ENCODE measurements at regions not wholly inside any gene's neighbourhood (a gene's known extent, or its start where the extent isn't known, plus 50 kb on each side); places are given as distances from the start of the nearest gene placed in this dataset.
A peak's percentile ranks its signal among the peaks of the same experiment; 100 is the strongest.

- no peak for ATAC-seq
- peaks cover 0 to 22% of the 10 kb centered on the region in 2 donors for H3K9me3 ChIP-seq
- peak in 1 of 4 donors; percentile 10 for DNase-seq
- intact Hi-C loops (cut with DNase I), result no loop called here
- H3K36me3 ChIP-seq, result no peaks in the 10 kb centered on the region
- no peak for TF ChIP-seq CTCF (IDR thresholded peaks at IDR 0.05)
- no peak overlapping the region for H3K4me3 ChIP-seq
- H3K27ac ChIP-seq, result no peak overlapping the region
- H3K4me1 ChIP-seq, result no peaks in the 10 kb centered on the region
- H3K27me3 ChIP-seq, result no peaks in the 10 kb centered on the region
These were observed 679.7 kb upstream of the SEMA3D start for GRCh38 chr7:85866540-85866939.

DNA sequence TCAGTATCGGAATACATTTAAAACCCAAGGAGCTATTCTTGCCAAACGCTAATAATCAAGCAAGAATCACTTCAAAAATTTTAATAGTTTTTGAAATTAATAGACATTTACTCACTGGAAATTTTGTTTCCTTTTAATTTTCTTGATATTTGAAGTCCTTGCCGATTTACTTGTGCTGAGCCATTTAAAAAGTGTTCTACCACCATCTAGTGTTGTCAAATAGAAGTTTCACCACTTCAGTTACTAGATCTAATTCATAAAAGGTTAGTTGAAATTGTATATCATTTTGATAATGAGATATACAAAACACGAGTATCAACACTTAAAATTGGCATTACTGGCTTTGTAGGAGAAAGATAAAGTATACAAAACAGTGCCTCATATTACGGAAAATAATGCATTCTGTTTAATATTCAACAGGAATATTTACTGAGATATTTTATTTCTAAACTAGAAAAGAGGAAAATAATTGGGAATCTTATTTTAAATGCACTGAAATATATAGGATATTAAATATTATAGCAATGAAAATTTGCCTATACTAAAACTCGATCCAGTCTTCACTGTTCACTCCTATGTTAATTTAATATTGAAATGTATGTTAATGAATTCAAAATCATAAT is 664.8 kb upstream of the SEMA3D start:
- no peaks in the 10 kb centered on the region for H3K27me3 ChIP-seq
- no peaks in the 10 kb centered on the region for H3K36me3 ChIP-seq
- no peaks in the 10 kb centered on the region for H3K9me3 ChIP-seq
- intact Hi-C loops (cut with DNase I), result loop anchor here in 1 of 2 donors (10.0 kb wide), 1 partner anchor 817 kb away; no protein-coding TSS in a partner anchor
- DNase-seq (peak in 1 of 4 donors; percentile 67), ATAC-seq (peak; percentile 55)
- no peak overlapping the region for H3K27ac ChIP-seq
- peak in 1 of 2 donors; percentile 51 for TF ChIP-seq CTCF (IDR thresholded peaks at IDR 0.05)
- no peak overlapping the region for H3K4me3 ChIP-seq
- no peaks in the 10 kb centered on the region for H3K4me1 ChIP-seq

GRCh38 chr7:85850381-85850780 is 663.5 kb upstream of the SEMA3D start:
- no peak for ATAC-seq
- no peak for DNase-seq
- no peak overlapping the region for H3K27ac ChIP-seq
- H3K4me1 ChIP-seq, result no peaks in the 10 kb centered on the region
- no peak for TF ChIP-seq CTCF (IDR thresholded peaks at IDR 0.05)
- intact Hi-C loops (cut with DNase I), result loop anchor here in 1 of 2 donors (10.0 kb wide), 1 partner anchor 816 kb away; no protein-coding TSS in a partner anchor
- no peaks in the 10 kb centered on the region for H3K9me3 ChIP-seq
- no peaks in the 10 kb centered on the region for H3K27me3 ChIP-seq
- H3K4me3 ChIP-seq, result no peak overlapping the region
- no peaks in the 10 kb centered on the region for H3K36me3 ChIP-seq

DNA sequence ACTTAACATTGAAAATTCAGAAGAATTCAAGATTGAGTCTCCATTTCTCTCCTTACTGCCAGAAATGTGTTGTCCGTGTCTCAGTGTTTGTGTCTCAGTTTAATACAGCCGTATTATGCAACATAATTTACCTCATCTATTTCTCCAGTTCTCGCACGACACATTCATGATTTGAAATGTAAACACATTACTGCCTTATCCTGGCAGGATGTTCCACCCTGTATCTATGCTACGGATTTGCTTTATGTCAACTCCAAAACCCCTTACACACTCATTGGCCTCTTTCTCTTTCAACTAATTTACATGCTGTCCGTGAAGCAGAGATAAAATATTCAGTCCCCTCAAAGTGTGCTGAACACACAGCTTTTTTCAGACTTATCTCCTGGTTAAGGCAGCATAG is 653.7 kb upstream of the SEMA3D start:
- no peak for TF ChIP-seq CTCF (IDR thresholded peaks at IDR 0.05)
- ATAC-seq (no peak), DNase-seq (peak in 2 of 4 donors; percentile 58 to 79)
- intact Hi-C loops (cut with DNase I), result no loop called here
- no peak overlapping the region for H3K4me3 ChIP-seq
- no peaks in the 10 kb centered on the region for H3K36me3 ChIP-seq
- no peaks in the 10 kb centered on the region for H3K27me3 ChIP-seq
- no peaks in the 10 kb centered on the region for H3K4me1 ChIP-seq
- H3K27ac ChIP-seq, result no peak overlapping the region
- H3K9me3 ChIP-seq, result no peaks in the 10 kb centered on the region

DNA sequence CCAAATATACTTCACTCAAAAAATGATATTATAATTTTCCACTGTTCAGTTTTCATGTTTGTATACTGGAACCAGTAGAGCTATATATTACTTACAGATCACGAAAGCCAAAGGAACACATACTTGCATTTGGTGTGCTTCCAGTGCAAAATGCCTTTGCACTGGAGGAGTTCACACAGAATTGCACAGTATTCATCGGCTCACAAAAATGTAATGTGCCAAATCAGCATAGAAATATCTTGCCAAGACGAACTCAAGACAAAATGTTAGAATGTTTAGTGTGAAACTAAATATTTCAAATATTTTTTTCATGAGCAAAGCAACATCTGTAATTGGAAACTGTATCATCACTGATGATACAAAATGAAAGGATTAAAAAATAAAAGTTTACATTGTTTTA is 646.2 kb upstream of the SEMA3D start:
- no peak for ATAC-seq
- TF ChIP-seq CTCF (IDR thresholded peaks at IDR 0.05), result no peak
- H3K9me3 ChIP-seq, result no peaks in the 10 kb centered on the region
- no peak overlapping the region for H3K4me3 ChIP-seq
- no peaks in the 10 kb centered on the region for H3K4me1 ChIP-seq
- intact Hi-C loops (cut with DNase I), result no loop called here
- no peaks in the 10 kb centered on the region for H3K36me3 ChIP-seq
- no peaks in the 10 kb centered on the region for H3K27me3 ChIP-seq
- peak in 1 of 4 donors; percentile 33 for DNase-seq
- no peak overlapping the region for H3K27ac ChIP-seq
